Rectal smooth muscle tissue (tissue), 1 donor: ENCODE measurements at regions not wholly inside any gene's neighbourhood (a gene's known extent, or its start where the extent isn't known, plus 50 kb on each side); places are given as distances from the start of the nearest gene placed in this dataset.
"Not testable (repeated sequence)": the region's sequence is repeated elsewhere in the genome, so short reads cannot be mapped to it uniquely, and the experiment has no call there.

ENCODE experiments used
- H3K27ac ChIP-seq: one replicate; pipeline ENCODE4 v1.7.0; 2013; ENCODE audit warnings: low read depth, low read length, inconsistent platforms
- H3K27me3 ChIP-seq: one replicate; pipeline ENCODE4 v1.7.0; 2013; ENCODE audit warnings: low read length; ENCODE audit not compliant: control insufficient read depth, insufficient read depth
- H3K36me3 ChIP-seq: one replicate; pipeline ENCODE4 v1.7.0; 2013; ENCODE audit warnings: low read length; ENCODE audit not compliant: control insufficient read depth, insufficient read depth
- H3K4me1 ChIP-seq: one replicate; pipeline ENCODE4 v1.7.0; 2013; ENCODE audit warnings: low read length; ENCODE audit not compliant: control insufficient read depth, insufficient read depth
- H3K4me3 ChIP-seq: one replicate; pipeline ENCODE4 v1.7.0; 2013; ENCODE audit warnings: low read length
- H3K9ac ChIP-seq: one replicate; pipeline ENCODE4 v1.7.0; 2013; ENCODE audit warnings: low read length

- H3K9ac ChIP-seq = not testable (repeated sequence)
Measured at GRCh38 chr13:107782646-107783045, 432.7 kb downstream of the LIG4 start.

DNA sequence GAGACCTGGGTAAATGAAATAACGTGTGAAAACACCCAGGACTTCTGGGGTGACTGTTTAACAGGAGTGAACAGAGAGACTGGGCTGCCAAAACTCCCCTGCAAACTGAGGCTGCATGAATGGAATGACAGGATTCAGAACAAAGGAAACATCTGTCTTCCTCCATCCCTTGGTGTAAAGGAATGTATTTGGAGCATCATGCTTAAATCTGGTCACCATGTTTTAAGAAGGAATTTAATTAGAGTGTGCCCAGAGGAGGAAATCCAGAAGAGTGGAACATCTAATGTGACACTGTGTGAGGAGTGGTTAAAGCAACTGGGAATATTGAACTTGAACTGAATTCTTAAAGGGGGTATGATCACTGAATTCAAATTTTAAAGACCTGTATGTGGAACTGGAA is 437.2 kb downstream of the LIG4 start:
- Histone ChIP-seq H3K27me3 (no peaks in the 10 kb centered on the region), H3K36me3 (no peaks in the 10 kb centered on the region), H3K27ac (no peak overlapping the region), H3K4me3 (no peak overlapping the region), H3K9ac (no peak overlapping the region), H3K4me1 (no peaks in the 10 kb centered on the region)

More at GRCh38 chr13:107782646-107783045, 432.7 kb downstream of the LIG4 start:
- not testable (repeated sequence) for H3K27me3 ChIP-seq, H3K27ac ChIP-seq, H3K4me1 ChIP-seq, H3K36me3 ChIP-seq, H3K4me3 ChIP-seq

GRCh38 chr13:107770541-107770940 is 444.8 kb downstream of the LIG4 start:
- Histone ChIP-seq H3K4me1 (no peaks in the 10 kb centered on the region), H3K4me3 (no peak overlapping the region), H3K36me3 (no peaks in the 10 kb centered on the region), H3K27ac (no peak overlapping the region), H3K27me3 (no peaks in the 10 kb centered on the region), H3K9ac (no peak overlapping the region)

DNA sequence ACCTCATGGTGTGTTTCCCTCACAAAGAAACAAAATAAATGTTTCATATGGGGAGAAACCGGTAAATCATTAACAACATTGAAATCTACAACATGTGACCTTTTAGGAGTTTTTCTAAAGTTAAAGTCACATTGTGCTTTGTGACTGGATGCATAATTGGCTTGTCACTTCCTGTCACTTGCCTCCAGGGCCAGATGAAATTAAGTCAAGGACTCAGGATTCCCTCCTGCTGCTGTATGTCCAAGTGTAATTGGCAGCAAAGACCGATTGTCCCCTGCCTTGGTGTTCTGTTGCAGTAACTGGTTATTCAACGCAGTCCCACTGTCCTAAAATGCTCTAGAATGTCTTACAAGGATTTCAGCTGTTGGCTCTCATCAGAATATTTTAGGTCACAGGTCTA is 448.2 kb downstream of the LIG4 start:
- no peak overlapping the region for H3K9ac ChIP-seq
- H3K27me3 ChIP-seq = no peaks in the 10 kb centered on the region
- no peak overlapping the region for H3K27ac ChIP-seq
- no peaks in the 10 kb centered on the region for H3K4me1 ChIP-seq
- H3K36me3 ChIP-seq = no peaks in the 10 kb centered on the region
- no peak overlapping the region for H3K4me3 ChIP-seq

DNA sequence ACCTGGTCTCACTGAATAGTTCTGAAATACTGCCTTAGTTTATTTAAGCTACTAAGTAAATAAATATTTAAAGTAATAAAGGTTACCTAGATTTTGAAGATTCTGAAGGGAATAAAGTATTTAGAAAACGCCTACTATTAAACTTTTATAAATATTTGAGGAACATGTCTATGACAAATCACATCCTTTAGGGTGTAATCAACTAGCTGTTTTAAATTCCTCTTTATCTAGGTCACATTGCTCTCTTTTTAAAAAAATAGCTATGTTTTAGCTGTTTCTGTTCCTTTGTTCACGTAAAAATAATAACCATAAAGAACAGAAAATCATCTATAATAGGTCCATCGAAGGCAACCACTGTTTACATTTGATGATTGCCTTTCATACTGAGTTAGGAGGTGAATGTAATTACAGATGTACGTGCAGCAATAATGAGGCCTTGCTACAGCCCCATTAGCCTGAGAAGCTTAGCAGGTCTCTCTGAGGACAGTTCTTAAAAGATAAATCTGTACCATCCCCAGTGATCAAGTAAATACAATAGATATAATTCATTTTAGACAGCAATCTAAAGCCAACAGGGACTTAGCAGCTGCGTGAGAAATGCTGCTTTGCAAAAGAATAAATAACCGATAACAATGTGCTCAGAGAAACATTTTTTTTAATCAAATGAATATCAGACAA is 449.5 kb downstream of the LIG4 start:
- Histone ChIP-seq H3K27ac (no peak overlapping the region), H3K4me1 (no peaks in the 10 kb centered on the region), H3K9ac (no peak overlapping the region), H3K27me3 (no peaks in the 10 kb centered on the region), H3K4me3 (no peak overlapping the region), H3K36me3 (no peaks in the 10 kb centered on the region)

DNA sequence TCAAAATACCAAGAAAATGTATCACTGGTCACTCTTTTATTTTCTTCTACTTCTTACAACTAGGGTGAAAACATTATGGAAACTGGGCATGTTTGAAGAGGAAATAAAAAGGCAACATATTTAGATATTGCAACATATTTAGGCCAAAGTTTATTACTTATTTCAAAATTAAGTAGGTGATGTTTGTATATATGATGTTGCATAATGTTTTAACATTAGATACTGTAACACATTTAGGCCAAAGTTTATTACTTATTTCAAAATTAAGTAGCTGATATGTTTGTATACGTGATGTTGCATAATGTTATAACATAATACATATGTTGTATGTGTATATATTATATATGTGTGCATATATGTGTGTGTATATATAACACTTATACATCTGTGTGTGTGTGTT is 451.3 kb downstream of the LIG4 start:
- Histone ChIP-seq H3K4me3 (no peak overlapping the region), H3K36me3 (no peaks in the 10 kb centered on the region), H3K4me1 (no peaks in the 10 kb centered on the region), H3K9ac (no peak overlapping the region), H3K27ac (no peak overlapping the region), H3K27me3 (no peaks in the 10 kb centered on the region)

- Histone ChIP-seq H3K4me3 (no peak overlapping the region), H3K4me1 (no peaks in the 10 kb centered on the region), H3K27ac (no peak overlapping the region), H3K27me3 (no peaks in the 10 kb centered on the region), H3K36me3 (no peaks in the 10 kb centered on the region), H3K9ac (no peak overlapping the region)
Measured at GRCh38 chr13:107753748-107754147, 461.6 kb downstream of the LIG4 start.

DNA sequence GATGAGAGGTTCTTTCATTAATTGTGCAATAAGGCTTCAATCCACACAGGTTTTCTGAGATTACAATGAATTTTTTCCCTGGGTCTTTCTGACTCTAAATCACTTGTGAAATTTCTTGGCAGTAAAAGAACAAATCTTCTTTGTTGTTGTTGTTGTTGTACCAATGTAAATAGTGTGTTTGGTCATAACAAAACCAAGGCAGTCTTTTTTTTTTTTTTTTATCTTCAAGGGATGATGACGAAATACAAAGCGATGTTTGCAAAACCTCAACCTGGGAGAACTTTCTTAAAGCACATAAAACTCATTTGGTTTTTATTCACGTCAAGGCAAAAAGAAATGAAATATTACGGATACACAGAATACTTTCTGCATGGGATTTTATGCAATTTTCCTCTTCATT is 462.0 kb downstream of the LIG4 start:
- H3K27ac ChIP-seq = no peak overlapping the region
- no peaks in the 10 kb centered on the region for H3K27me3 ChIP-seq
- no peak overlapping the region for H3K9ac ChIP-seq
- no peaks in the 10 kb centered on the region for H3K36me3 ChIP-seq
- no peaks in the 10 kb centered on the region for H3K4me1 ChIP-seq
- H3K4me3 ChIP-seq = no peak overlapping the region

DNA sequence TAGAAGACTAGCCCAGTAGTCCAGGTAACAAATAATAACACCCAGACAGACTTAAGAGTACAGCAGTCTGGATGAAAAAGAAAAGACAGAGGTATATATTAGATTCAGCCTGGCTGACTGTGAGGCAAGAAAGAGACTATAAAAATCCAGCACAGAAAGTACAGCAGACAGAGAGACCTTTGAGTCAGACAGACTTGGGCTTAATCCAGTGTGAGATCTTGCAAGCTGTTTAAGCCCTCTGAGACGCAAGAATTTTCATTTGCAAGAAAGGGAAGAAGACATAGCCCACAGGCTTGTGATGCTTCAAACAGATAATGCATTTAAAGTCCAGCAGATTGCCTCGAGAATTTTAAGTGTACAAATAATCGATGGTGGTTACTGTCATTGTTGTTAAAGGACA is 471.4 kb downstream of the LIG4 start:
- no peak overlapping the region for H3K27ac ChIP-seq
- H3K36me3 ChIP-seq = no peaks in the 10 kb centered on the region
- H3K27me3 ChIP-seq = no peaks in the 10 kb centered on the region
- no peak overlapping the region for H3K4me3 ChIP-seq
- H3K4me1 ChIP-seq = no peaks in the 10 kb centered on the region
- no peak overlapping the region for H3K9ac ChIP-seq

GRCh38 chr13:107743526-107743925 is 471.8 kb downstream of the LIG4 start:
- H3K4me1 ChIP-seq = no peaks in the 10 kb centered on the region
- H3K4me3 ChIP-seq = no peak overlapping the region
- H3K9ac ChIP-seq = no peak overlapping the region
- H3K36me3 ChIP-seq = no peaks in the 10 kb centered on the region
- no peaks in the 10 kb centered on the region for H3K27me3 ChIP-seq
- H3K27ac ChIP-seq = no peak overlapping the region

DNA sequence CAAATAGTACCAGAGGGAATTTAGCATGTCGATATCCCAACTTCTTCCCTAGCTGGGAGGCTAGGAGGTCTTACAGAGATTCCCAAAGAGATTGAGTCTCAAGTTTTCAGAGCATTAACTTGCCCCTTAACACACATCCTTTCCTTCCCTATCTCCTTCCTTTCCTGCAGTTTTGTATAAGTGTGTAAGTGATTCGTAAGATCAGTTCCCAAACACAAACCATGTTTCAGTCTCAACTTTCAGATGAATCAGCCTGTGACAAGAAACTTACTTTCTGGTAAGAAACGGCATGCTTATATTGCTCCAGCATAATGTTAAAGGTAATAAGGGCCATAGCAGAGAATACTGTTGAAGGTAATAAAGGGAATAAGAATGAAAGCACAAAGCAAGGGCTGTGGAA is 472.2 kb downstream of the LIG4 start:
- Histone ChIP-seq H3K27me3 (no peaks in the 10 kb centered on the region), H3K9ac (no peak overlapping the region), H3K36me3 (no peaks in the 10 kb centered on the region), H3K4me3 (no peak overlapping the region), H3K4me1 (no peaks in the 10 kb centered on the region), H3K27ac (no peak overlapping the region)

DNA sequence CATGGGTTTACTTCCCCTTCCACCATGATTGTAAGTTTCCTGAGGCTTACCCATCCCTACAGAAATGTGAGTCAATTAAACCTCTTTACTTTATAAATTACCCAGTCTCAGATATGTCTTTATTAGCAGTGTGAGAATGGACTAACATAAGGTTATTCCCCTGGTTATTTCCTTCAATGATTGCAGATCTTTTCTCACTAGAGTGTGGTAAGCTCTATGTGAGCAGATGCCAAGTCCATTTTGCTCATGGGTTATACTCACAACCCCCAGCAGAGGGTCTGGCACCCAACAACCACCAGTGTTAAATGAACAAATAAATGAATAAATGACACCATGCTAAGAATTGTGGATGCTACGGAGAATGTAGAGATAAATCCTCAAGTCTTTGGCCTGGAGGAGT is 472.8 kb downstream of the LIG4 start:
- Histone ChIP-seq H3K4me3 (no peak overlapping the region), H3K4me1 (no peaks in the 10 kb centered on the region), H3K9ac (no peak overlapping the region), H3K36me3 (no peaks in the 10 kb centered on the region), H3K27ac (no peak overlapping the region), H3K27me3 (no peaks in the 10 kb centered on the region)

- no peaks in the 10 kb centered on the region for H3K27me3 ChIP-seq
- no peaks in the 10 kb centered on the region for H3K36me3 ChIP-seq
- no peak overlapping the region for H3K27ac ChIP-seq
- H3K4me3 ChIP-seq = no peak overlapping the region
- no peak overlapping the region for H3K9ac ChIP-seq
- no peaks in the 10 kb centered on the region for H3K4me1 ChIP-seq
Measured at GRCh38 chr13:107738004-107738403, 477.3 kb downstream of the LIG4 start.
